AG09309 (cell line): ENCODE measurements at regions not wholly inside any gene's neighbourhood (a gene's known extent, or its start where the extent isn't known, plus 50 kb on each side); places are given as distances from the start of the nearest gene placed in this dataset.

ENCODE experiments used
- DNase-seq: peaks from one replicate; pipeline ENCODE4 v3.0.0-alpha.2; 2010; ENCODE audit warnings: low read depth
- H3K4me3 ChIP-seq: 2 replicates; pipeline ENCODE4 v1.5.1; 2011; ENCODE audit warnings: mild to moderate bottlenecking, low read depth, low read length, moderate library complexity; ENCODE audit not compliant: control insufficient read depth
- TF ChIP-seq, protein P1 (sequence below): IDR thresholded peaks from 2 replicates; pipeline ENCODE4 v1.5.1; 2011; ENCODE audit warnings: mild to moderate bottlenecking, low read depth, low read length, inconsistent platforms; ENCODE audit not compliant: insufficient read depth, control insufficient read depth; ENCODE audit errors: missing control alignments

GRCh38 chr20:48262955-48263354 is 477.7 kb upstream of the SULF2 start:
- TF ChIP-seq, protein P1, sequence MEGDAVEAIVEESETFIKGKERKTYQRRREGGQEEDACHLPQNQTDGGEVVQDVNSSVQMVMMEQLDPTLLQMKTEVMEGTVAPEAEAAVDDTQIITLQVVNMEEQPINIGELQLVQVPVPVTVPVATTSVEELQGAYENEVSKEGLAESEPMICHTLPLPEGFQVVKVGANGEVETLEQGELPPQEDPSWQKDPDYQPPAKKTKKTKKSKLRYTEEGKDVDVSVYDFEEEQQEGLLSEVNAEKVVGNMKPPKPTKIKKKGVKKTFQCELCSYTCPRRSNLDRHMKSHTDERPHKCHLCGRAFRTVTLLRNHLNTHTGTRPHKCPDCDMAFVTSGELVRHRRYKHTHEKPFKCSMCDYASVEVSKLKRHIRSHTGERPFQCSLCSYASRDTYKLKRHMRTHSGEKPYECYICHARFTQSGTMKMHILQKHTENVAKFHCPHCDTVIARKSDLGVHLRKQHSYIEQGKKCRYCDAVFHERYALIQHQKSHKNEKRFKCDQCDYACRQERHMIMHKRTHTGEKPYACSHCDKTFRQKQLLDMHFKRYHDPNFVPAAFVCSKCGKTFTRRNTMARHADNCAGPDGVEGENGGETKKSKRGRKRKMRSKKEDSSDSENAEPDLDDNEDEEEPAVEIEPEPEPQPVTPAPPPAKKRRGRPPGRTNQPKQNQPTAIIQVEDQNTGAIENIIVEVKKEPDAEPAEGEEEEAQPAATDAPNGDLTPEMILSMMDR: no peak
- H3K4me3 ChIP-seq: no peak overlapping the region
- DNase-seq: no peak

- H3K4me3 ChIP-seq: no peak overlapping the region
- no peak for DNase-seq
- TF ChIP-seq, protein P1: no peak
These were observed 477.2 kb upstream of the SULF2 start for GRCh38 chr20:48262466-48262865.

DNA sequence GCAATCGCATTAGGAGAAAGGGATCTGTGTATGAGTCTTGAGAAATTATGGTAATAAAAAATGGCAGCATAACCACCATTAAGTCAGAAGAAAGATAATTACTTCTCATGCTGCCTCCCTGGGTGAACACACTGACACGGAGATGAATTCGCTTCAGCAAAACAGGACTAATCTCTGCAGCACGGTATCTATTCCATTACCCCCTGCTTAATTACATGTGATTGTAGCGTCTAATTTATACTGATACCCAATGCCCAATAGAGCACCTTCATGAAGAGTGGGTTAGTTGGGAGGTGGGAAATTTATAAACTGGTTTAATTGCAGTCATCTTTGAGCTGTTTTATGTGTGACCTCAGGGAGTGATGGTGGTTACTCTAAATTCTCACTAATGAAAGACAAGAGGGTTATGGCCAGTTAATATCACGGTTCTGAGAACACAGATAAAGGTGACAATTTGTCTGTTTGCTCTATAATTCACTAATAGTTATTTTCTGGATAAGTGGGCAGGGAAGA is 476.2 kb upstream of the SULF2 start:
- no peak for DNase-seq
- no peak overlapping the region for H3K4me3 ChIP-seq
- TF ChIP-seq, protein P1: no peak

DNA sequence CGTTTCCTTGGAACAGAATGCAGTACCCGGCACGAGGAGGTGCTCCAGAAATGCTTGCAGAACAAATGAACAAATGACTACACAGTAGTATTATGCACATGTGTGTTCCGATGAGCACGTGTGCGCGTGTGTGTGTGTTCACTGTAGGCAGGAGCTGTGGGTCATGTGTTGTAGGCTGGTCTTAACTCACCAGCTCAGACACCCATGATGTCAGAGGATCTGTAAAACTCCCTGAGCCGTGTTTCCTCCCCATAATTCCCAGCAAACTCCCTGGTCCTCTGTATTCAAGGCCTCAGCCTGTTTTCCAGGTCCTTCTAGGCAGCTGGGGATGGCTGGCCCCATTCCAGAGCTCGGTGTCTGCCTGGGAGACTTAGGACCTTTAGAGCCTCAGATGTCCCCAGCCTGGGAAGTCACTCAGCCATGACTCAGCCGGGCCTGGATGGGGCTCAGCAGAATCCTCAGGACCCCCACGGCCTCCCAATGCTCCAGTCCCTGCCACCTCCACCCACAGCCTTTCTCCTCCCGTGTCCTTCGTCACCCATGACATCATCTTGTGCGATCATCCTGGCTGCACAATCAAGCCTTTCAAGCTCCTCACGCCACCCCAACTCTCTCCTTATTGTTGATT is 475.0 kb upstream of the SULF2 start:
- no peak overlapping the region for H3K4me3 ChIP-seq
- no peak for DNase-seq
- TF ChIP-seq, protein P1: no peak

DNA sequence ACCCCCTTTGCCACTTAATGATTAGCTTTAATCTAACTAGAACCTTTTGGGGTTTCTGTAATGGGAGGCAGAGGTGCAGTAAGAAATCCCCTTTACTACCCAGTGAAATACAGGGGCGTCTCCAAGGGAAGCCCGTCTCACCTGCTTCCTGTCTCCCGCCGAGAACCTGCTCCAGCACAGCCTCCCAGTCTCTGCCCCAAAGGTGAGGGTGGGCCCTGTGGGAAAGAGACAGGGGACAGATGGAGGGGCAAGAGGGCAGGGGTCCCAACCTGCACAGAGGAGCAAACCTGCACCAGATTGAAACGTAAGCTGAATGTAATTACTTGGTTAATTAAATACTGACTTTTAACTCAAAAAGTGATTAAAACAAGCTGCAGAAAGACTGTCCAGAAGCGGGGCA is 474.2 kb upstream of the SULF2 start:
- no peak overlapping the region for H3K4me3 ChIP-seq
- DNase-seq: no peak
- TF ChIP-seq, protein P1: no peak

DNA sequence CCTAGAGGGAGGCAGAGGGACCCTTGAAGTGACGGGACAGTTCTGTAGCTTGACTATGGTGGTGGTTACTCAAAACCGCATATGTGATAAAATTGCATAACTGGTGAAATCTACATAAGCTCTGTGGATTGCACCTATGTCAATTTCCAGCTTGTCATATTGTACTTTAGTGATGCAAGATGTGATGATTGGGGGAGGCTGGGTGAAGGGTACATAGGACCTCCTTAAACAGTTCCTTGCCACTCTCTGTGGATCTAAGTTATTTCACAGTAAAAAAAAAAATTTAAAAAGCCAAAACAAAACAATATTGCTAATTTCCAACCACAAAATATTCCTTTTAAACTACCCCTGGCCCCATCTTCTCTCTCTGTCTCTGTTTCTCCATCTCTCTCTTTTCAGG is 472.6 kb upstream of the SULF2 start:
- no peak overlapping the region for H3K4me3 ChIP-seq
- no peak for DNase-seq
- TF ChIP-seq, protein P1: no peak
